Activated CD4-positive, alpha-beta T cell treated with anti-CD3 and anti-CD28 coated beads, Interleukin-2, amount 50 U/mL, for 1 hour (primary cell): ENCODE measurements at regions not wholly inside any gene's neighbourhood (a gene's known extent, or its start where the extent isn't known, plus 50 kb on each side); places are given as distances from the start of the nearest gene placed in this dataset.

Source experiments
- DNase-seq: peaks from one replicate; pipeline ENCODE4 v3.0.0-alpha.2; 2020

GRCh38 chr13:74865656-74866055 is 616.3 kb downstream of the TBC1D4 start:
- no peak for DNase-seq

GRCh38 chr13:74860789-74861188 is 621.2 kb downstream of the TBC1D4 start:
- no peak for DNase-seq

- DNase-seq, result no peak
Measured at GRCh38 chr13:74850893-74851292, 631.1 kb downstream of the TBC1D4 start.

GRCh38 chr13:74847966-74848365 is 634.0 kb downstream of the TBC1D4 start:
- no peak for DNase-seq

- DNase-seq, result no peak
Measured at GRCh38 chr13:74845806-74846205, 636.2 kb downstream of the TBC1D4 start.

GRCh38 chr13:74841651-74842050 is 640.3 kb downstream of the TBC1D4 start:
- DNase-seq, result no peak

- DNase-seq, result no peak
Measured at GRCh38 chr13:74841123-74841522, 640.8 kb downstream of the TBC1D4 start.

- DNase-seq, result no peak
Measured at GRCh38 chr13:74839656-74840055, 642.3 kb downstream of the TBC1D4 start.

GRCh38 chr13:74838096-74838495 is 643.9 kb downstream of the TBC1D4 start:
- no peak for DNase-seq

- no peak for DNase-seq
Measured at GRCh38 chr13:74836628-74837027, 645.3 kb downstream of the TBC1D4 start.

GRCh38 chr13:74835579-74835978 is 646.4 kb downstream of the TBC1D4 start:
- no peak for DNase-seq

- DNase-seq, result no peak
Measured at GRCh38 chr13:74825938-74826246, 656.1 kb downstream of the TBC1D4 start.

GRCh38 chr13:74825152-74825937 is 656.6 kb downstream of the TBC1D4 start:
- no peak for DNase-seq

GRCh38 chr13:74820809-74821208 is 661.2 kb downstream of the TBC1D4 start:
- DNase-seq, result no peak

- no peak for DNase-seq
Measured at GRCh38 chr13:74819549-74819948, 662.4 kb downstream of the TBC1D4 start.

GRCh38 chr13:74816737-74817136 is 665.2 kb downstream of the TBC1D4 start:
- DNase-seq, result no peak

GRCh38 chr13:74796157-74796556 is 662.0 kb upstream of the KLF12 start:
- DNase-seq, result no peak

GRCh38 chr13:74795526-74795925 is 661.3 kb upstream of the KLF12 start:
- DNase-seq, result no peak

- no peak for DNase-seq
Measured at GRCh38 chr13:74794582-74794981, 660.4 kb upstream of the KLF12 start.

GRCh38 chr13:74794147-74794546 is 659.9 kb upstream of the KLF12 start:
- DNase-seq, result no peak

- DNase-seq, result no peak
Measured at GRCh38 chr13:74784959-74785358, 650.8 kb upstream of the KLF12 start.

GRCh38 chr13:74778946-74779345 is 644.7 kb upstream of the KLF12 start:
- DNase-seq, result no peak

GRCh38 chr13:74778087-74778486 is 643.9 kb upstream of the KLF12 start:
- no peak for DNase-seq

- DNase-seq, result no peak
Measured at GRCh38 chr13:74774264-74774663, 640.1 kb upstream of the KLF12 start.

- no peak for DNase-seq
Measured at GRCh38 chr13:74773248-74773647, 639.0 kb upstream of the KLF12 start.
